Chondrocyte (in vitro differentiated cells): ENCODE measurements at regions not wholly inside any gene's neighbourhood (a gene's known extent, or its start where the extent isn't known, plus 50 kb on each side); places are given as distances from the start of the nearest gene placed in this dataset.

Source experiments
- DNase-seq: peaks from one replicate; pipeline ENCODE4 v3.0.0; 2021; ENCODE audit warnings: mixed read lengths, low spot score
- H3K27ac Mint-ChIP-seq: one replicate; pipeline ENCODE4 v1.8.0; 2021; ENCODE audit warnings: mild to moderate bottlenecking, moderate library complexity, mixed read lengths; ENCODE audit not compliant: unreplicated experiment
- H3K27me3 Mint-ChIP-seq: 2 replicates; pipeline ENCODE4 v1.8.0; 2021; ENCODE audit warnings: low read depth, mixed read lengths
- H3K36me3 Mint-ChIP-seq: 2 replicates; pipeline ENCODE4 v1.8.0; 2021; ENCODE audit warnings: low read depth, mixed read lengths
- H3K4me1 Mint-ChIP-seq: 2 replicates; pipeline ENCODE4 v1.8.0; 2021; ENCODE audit warnings: low read depth, mild to moderate bottlenecking, mixed read lengths
- H3K4me3 Mint-ChIP-seq: one replicate; pipeline ENCODE4 v1.8.0; 2021; ENCODE audit warnings: mild to moderate bottlenecking, moderate library complexity, mixed read lengths; ENCODE audit not compliant: unreplicated experiment
- H3K9me3 Mint-ChIP-seq: 2 replicates; pipeline ENCODE4 v1.8.0; 2021; ENCODE audit warnings: low read depth, mixed read lengths
- TF ChIP-seq, protein P1 (sequence below): fragments of 200-600 bp; sonication (generic); IDR thresholded peaks from 2 replicates; pipeline ENCODE4 v1.5.0; 2021; ENCODE audit warnings: antibody characterized with exemption, mild to moderate bottlenecking, moderate library complexity

DNA sequence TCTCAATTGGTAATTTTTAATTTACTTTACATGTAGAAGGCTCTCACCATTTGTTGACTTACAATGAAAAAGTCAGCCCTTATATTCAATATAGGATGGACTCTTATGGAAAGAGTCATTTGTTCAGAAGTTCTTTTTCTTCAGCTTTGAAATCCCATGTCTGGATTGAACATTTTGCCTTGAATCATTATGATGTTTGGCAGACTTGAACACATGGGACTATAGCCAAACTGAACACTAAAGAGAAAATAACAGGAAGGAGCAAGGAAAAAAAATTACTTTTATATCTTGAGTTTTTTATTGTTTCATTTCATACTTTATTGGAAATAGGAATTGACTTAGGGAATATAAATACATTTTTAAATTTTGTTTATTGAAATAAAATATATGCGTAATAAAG lies 1503.0 kb downstream of the EFNA5 start:
- TF ChIP-seq, protein P1, sequence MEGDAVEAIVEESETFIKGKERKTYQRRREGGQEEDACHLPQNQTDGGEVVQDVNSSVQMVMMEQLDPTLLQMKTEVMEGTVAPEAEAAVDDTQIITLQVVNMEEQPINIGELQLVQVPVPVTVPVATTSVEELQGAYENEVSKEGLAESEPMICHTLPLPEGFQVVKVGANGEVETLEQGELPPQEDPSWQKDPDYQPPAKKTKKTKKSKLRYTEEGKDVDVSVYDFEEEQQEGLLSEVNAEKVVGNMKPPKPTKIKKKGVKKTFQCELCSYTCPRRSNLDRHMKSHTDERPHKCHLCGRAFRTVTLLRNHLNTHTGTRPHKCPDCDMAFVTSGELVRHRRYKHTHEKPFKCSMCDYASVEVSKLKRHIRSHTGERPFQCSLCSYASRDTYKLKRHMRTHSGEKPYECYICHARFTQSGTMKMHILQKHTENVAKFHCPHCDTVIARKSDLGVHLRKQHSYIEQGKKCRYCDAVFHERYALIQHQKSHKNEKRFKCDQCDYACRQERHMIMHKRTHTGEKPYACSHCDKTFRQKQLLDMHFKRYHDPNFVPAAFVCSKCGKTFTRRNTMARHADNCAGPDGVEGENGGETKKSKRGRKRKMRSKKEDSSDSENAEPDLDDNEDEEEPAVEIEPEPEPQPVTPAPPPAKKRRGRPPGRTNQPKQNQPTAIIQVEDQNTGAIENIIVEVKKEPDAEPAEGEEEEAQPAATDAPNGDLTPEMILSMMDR: no peak
- Mint-ChIP-seq H3K4me3 (no peak overlapping the region), H3K9me3 (peaks cover under 1% of the 10 kb centered on the region), H3K36me3 (peaks cover under 1% of the 10 kb centered on the region), H3K27me3 (no peaks in the 10 kb centered on the region), H3K27ac (no peak overlapping the region), H3K4me1 (peaks cover 12% of the 10 kb centered on the region)
- no peak for DNase-seq

DNA sequence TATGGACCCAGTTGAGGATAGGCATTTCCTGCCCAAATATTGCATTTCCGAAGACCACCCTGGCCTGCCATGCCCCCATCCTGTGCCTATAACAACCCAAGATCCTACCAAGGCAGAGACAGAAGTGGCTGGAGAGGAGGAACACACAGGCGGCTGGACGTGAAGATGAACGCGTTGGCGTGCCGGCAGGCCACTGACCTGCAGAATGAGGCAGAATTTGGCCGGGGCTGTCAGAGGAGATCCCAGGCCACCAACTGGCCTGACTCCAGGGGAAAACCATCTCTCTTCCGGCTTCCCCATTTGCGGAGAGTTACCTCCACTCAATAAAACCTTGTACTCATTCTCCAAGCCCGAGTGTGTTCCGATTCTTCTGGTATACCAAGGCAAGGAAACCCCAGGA lies 1507.5 kb downstream of the EFNA5 start:
- H3K4me1 Mint-ChIP-seq: no peaks in the 10 kb centered on the region
- H3K36me3 Mint-ChIP-seq: no peaks in the 10 kb centered on the region
- TF ChIP-seq, protein P1: no peak
- no peak overlapping the region for H3K27ac Mint-ChIP-seq
- no peaks in the 10 kb centered on the region for H3K9me3 Mint-ChIP-seq
- no peaks in the 10 kb centered on the region for H3K27me3 Mint-ChIP-seq
- DNase-seq: no peak
- H3K4me3 Mint-ChIP-seq: no peak overlapping the region

DNA sequence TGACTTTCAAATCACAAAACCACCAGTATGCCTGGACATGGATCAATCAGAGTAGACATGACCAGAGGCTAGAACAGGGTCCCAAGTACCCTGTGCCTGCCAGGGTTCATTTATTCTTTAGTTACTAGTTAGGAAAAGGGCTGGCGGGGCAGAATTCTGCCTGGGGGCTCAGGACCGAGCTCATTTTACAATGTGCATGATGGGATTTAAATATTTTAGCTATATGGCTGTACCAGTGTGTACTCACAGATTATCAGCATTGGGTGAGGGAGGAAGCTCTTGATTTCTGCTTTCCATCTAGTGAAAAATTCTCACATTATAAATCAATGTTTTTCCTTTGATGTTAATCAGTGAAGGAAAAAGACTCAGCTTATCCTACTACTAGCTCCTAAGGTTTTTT lies 1511.1 kb downstream of the EFNA5 start:
- Mint-ChIP-seq H3K4me3 (no peak overlapping the region), H3K9me3 (no peaks in the 10 kb centered on the region), H3K27ac (no peak overlapping the region), H3K36me3 (no peaks in the 10 kb centered on the region), H3K27me3 (no peaks in the 10 kb centered on the region), H3K4me1 (no peaks in the 10 kb centered on the region)
- TF ChIP-seq, protein P1: no peak
- DNase-seq: no peak

DNA sequence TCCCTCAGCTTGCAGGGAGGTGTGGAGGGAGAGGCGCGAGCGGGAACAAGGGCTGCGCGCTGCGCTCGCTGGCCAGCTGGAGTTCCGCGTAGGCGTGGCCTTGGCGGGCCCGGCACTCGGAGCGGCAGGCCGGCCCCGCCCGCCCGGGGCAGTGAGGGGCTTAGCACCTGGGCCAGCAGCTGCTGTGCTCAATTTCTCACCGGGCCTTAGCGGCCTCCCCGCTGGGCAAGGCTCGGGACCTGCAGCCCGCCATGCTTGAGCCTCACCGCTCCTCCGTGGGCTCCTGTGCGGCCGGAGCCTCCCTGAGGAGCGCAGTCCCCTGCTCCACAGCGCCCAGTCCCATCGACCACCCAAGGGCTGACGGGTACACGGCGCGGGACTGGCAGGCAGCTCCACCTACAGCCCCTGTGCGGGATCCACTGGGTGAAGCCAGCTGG lies 1516.4 kb downstream of the EFNA5 start:
- Mint-ChIP-seq H3K27me3 (no peaks in the 10 kb centered on the region), H3K9me3 (no peaks in the 10 kb centered on the region), H3K4me1 (no peaks in the 10 kb centered on the region), H3K27ac (no peak overlapping the region), H3K36me3 (no peaks in the 10 kb centered on the region), H3K4me3 (no peak overlapping the region)
- TF ChIP-seq, protein P1: no peak
- DNase-seq: no peak

DNA sequence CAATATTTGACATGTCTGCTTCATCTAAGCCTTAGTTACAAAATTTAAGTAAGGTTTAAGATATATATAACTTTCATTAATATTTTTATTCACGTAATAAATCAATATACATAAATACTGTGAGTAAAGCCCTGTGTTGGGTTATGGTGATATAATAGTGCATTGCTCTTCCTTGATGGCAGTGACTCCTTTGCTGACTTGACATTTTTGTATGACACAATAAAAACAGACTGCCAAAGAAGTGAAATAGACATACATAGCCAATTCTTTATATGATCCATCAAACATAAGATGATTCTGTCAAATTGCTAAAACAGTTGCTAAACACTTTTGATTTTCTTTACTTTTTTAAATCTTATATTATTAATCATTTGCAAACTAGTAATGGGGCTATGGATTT lies 1518.2 kb downstream of the EFNA5 start:
- H3K27ac Mint-ChIP-seq: no peak overlapping the region
- no peaks in the 10 kb centered on the region for H3K4me1 Mint-ChIP-seq
- H3K9me3 Mint-ChIP-seq: peaks cover 3% of the 10 kb centered on the region
- no peaks in the 10 kb centered on the region for H3K36me3 Mint-ChIP-seq
- H3K4me3 Mint-ChIP-seq: no peak overlapping the region
- no peaks in the 10 kb centered on the region for H3K27me3 Mint-ChIP-seq
- DNase-seq: no peak
- TF ChIP-seq, protein P1: no peak
